Ovary (tissue), 7 donors: ENCODE measurements at regions not wholly inside any gene's neighbourhood (a gene's known extent, or its start where the extent isn't known, plus 50 kb on each side); places are given as distances from the start of the nearest gene placed in this dataset.

Experiments used
- DNase-seq, 5 donors: peaks; one replicate each; pipeline ENCODE4 v3.0.0-alpha.2; 2019 to 2020
- H3K27ac ChIP-seq, 2 donors: fragments of 200-600 bp; one replicate each; pipeline versions ENCODE4 v1.5.1 to v1.8.0; 2019 to 2022
- H3K27me3 ChIP-seq: fragments of 200-600 bp; one replicate; pipeline ENCODE4 v1.8.0; 2022
- H3K36me3 ChIP-seq: fragments of 200-600 bp; sonication (generic); one replicate; pipeline ENCODE4 v1.5.1; 2019
- H3K4me1 ChIP-seq: one replicate; pipeline ENCODE4 v1.8.1; 2013; ENCODE audit warnings: mild to moderate bottlenecking, moderate library complexity; ENCODE audit not compliant: insufficient read depth
- H3K4me3 ChIP-seq: fragments of 200-600 bp; sonication (generic); one replicate; pipeline ENCODE4 v1.5.1; 2017
- H3K9me3 ChIP-seq, 2 donors: fragments of 200-600 bp in 1 of 2; sonication (generic) in 1 of 2; one replicate each; pipeline versions ENCODE4 v1.5.1 to v1.8.1; 2013 to 2019; ENCODE audit warnings: mild to moderate bottlenecking in 1 of 2, moderate library complexity in 1 of 2
- CTCF ChIP-seq, 3 donors: fragments of 450-650 bp in 2 of 3; fragments of 200-600 bp in 1 of 3; IDR thresholded peaks; one replicate each; pipeline versions ENCODE4 v1.5.1 to v1.8.0; 2016 to 2022; ENCODE audit warnings: antibody characterized with exemption in 3 of 3, mild to moderate bottlenecking in 1 of 3
- EP300 ChIP-seq: sonication (generic); formaldehyde crosslinking; IDR thresholded peaks from one replicate; pipeline ENCODE4 v1.6.1; 2017; ENCODE audit warnings: antibody characterized with exemption
- POLR2A ChIP-seq: fragments of 450-650 bp; IDR thresholded peaks from one replicate; pipeline ENCODE4 v1.6.1; 2017; ENCODE audit warnings: antibody characterized with exemption, mild to moderate bottlenecking, moderate library complexity
- WGBS, 3 donors: extraction: QIAGEN DNeasy Blood & Tissue Kit in 1 of 3; methylation state at CpG; one replicate each; pipeline versions ENCODE4 v1.1.5 to v1.1.7; 2013 to 2017; 5-methylcytosine and 5-hydroxymethylcytosine counted together
- intact Hi-C, 4 donors: fragments of 100-400 bp; cut with DNase I; formaldehyde crosslinking; loops; one replicate each; pipeline versions ENCODE4 v1.11.0 to v1.15.1; 2022 to 2023
- donor health status: DM: no; HTN: no; CAD: no; lungs with moderate emphysema.
- donor health status: DM: no; HTN: no; CAD: no.
- donor health status: Bipolar disorder and iron deficiency.
- donor health status: DM: no; HTN: no; CAD: no.
- donor health status: DM: yes; HTN: yes; CAD: no.

- WGBS, 3 donors, result 88 to 91% (median 90%) methylated on average over 14 of the region's 14 CpGs
- H3K9me3 ChIP-seq, result no peaks in the 10 kb centered on the region
- no peak for TF ChIP-seq EP300
- TF ChIP-seq CTCF (IDR thresholded peaks at IDR 0.05), result no peak
- TF ChIP-seq POLR2A, result no peak
- intact Hi-C loops, result loop anchor here in 1 of 4 donors (5.0 kb wide), 1 partner anchor 47 kb away; no protein-coding TSS in a partner anchor
- no peaks in the 10 kb centered on the region for H3K27me3 ChIP-seq
- no peaks in the 10 kb centered on the region for H3K36me3 ChIP-seq
- H3K4me3 ChIP-seq, result no peak overlapping the region
- peaks cover 2% of the 10 kb centered on the region for H3K4me1 ChIP-seq
- peak in 2 of 5 donors; percentile 16 to 28 for DNase-seq
- H3K27ac ChIP-seq, result no peak overlapping the region
Measured at GRCh38 chr2:20515290-20516220, 68.7 kb downstream of the RHOB start.

GRCh38 chr2:20516291-20516645 is 69.4 kb downstream of the RHOB start:
- intact Hi-C loops, result loop anchor here in 1 of 4 donors (5.0 kb wide), 1 partner anchor 46 kb away; no protein-coding TSS in a partner anchor
- peak in 1 of 5 donors; percentile 22 for DNase-seq
- no peaks in the 10 kb centered on the region for H3K36me3 ChIP-seq
- TF ChIP-seq CTCF (IDR thresholded peaks at IDR 0.05), result no peak
- 75 to 94% (median 90%) methylated on average over 2 of the region's 2 CpGs for WGBS, 3 donors
- H3K4me1 ChIP-seq, result peaks cover 2% of the 10 kb centered on the region
- no peak overlapping the region for H3K4me3 ChIP-seq
- H3K27ac ChIP-seq, result peak overlapping the region in 1 of 2 donors; percentile 8
- no peaks in the 10 kb centered on the region for H3K9me3 ChIP-seq
- H3K27me3 ChIP-seq, result no peaks in the 10 kb centered on the region

- Histone ChIP-seq H3K4me3 (no peak overlapping the region), H3K4me1 (peaks cover 2% of the 10 kb centered on the region), H3K27me3 (no peaks in the 10 kb centered on the region), H3K27ac (peak overlapping the region; percentile 8 to 30), H3K9me3 (no peaks in the 10 kb centered on the region), H3K36me3 (no peaks in the 10 kb centered on the region)
- DNase-seq, result peak in 3 of 5 donors; percentile 26 to 65 (median 43)
- intact Hi-C loops, result loop anchor here in 1 of 4 donors (5.0 kb wide), 1 partner anchor 46 kb away; no protein-coding TSS in a partner anchor
- 37 to 54% (median 41%) methylated on average over 10 of the region's 10 CpGs for WGBS, 3 donors
- TF ChIP-seq EP300, result no peak
- TF ChIP-seq CTCF (IDR thresholded peaks at IDR 0.05), result no peak
- TF ChIP-seq POLR2A, result no peak
Measured at GRCh38 chr2:20516646-20517341, 69.9 kb downstream of the RHOB start.

- Histone ChIP-seq H3K4me1 (peaks cover 2% of the 10 kb centered on the region), H3K27ac (no peak overlapping the region), H3K9me3 (no peaks in the 10 kb centered on the region), H3K4me3 (no peak overlapping the region), H3K36me3 (no peaks in the 10 kb centered on the region), H3K27me3 (no peaks in the 10 kb centered on the region)
- 96 to 99% (median 96%) methylated on average over 3 of the region's 3 CpGs for WGBS, 3 donors
- intact Hi-C loops, result loop anchor here in 1 of 4 donors (5.0 kb wide), 1 partner anchor 43 kb away; no protein-coding TSS in a partner anchor
- no peak for TF ChIP-seq CTCF (IDR thresholded peaks at IDR 0.05)
- no peak for TF ChIP-seq EP300
- no peak for TF ChIP-seq POLR2A
- peak in 1 of 5 donors; percentile 16 for DNase-seq
Measured at GRCh38 chr2:20519309-20519708, 72.4 kb downstream of the RHOB start.
